HG03175 (cell line): ENCODE measurements at regions not wholly inside any gene's neighbourhood (a gene's known extent, or its start where the extent isn't known, plus 50 kb on each side); places are given as distances from the start of the nearest gene placed in this dataset.

Experiments used
- ATAC-seq: cut with Tn5 transposase; IDR thresholded peaks from one replicate; pipeline ENCODE4 v1.9.1; 2021; ENCODE audit warnings: mild to moderate bottlenecking, moderate library complexity; ENCODE audit not compliant: unreplicated experiment

DNA sequence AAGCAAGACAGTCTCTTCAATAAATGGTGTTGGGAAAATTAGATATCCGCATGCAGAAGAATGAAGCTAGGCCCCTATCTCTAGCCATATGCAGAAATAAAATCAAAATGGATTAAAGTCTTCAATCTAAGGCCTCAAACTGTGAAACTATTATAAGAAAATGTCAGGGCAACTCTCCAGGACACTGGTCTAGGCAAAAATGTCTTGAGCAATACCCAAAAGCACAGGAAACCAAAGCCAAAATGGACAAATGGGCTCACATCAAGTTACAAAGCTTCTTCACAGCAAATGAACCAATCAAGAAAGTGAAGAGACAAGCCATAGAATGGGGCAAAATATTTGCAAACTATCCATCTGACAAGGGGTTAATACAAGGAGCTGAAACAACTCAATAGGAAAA lies 338.8 kb downstream of the NNT start:
- no peak for ATAC-seq

DNA sequence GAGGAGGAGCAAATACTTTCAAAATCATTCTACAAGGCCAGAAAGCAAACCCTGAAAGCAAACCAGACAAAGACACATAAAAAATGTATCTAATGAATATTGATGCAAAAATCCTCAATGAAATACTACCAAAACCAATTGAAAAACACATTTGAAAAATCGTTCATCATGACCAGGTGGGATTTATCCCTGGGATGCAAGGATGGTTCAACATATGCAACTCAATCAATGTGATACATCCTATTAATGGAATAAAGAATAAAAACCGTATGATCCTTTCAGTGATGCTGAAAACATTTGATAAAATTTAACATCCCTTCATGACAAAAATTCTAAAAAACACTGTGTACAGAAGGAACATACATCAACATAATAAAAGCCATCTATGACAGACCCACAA lies 337.6 kb downstream of the NNT start:
- ATAC-seq = no peak

DNA sequence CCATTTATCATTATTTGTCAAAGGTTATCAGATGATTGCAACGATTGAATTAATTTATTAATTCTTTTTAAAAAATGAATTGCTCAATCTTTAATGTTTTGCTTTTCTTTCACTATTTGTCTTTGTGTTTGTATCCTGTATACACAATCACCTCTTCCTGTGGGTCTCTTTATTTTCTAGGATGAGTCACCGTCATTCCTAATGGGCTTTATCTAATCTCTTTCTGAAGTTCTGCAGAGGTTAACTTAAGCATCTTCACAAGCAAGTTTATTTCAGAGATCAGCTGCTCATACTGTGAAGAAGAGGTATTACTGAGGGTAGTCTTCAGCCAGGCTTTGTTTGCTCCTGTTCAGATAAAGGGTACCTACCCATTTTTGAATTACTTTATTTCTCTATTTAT lies 323.9 kb downstream of the NNT start:
- ATAC-seq = no peak

DNA sequence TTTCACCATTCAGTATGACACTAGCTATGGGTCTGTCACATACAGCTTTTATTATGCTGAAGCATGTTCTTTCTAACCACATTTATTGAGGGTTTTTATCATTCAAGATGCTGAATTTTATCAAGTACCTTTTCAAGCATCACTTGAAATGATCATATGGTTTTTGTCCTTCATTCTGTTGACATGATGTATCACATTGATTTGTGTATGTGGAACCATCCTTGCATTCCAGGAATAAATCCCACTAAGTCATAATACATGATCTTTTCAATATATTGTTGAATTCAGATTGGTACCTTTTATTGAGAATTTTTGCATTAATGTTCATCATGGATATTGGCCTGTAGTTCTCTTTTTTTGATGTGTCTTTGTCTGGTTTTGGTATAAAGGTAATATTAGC lies 317.4 kb downstream of the NNT start:
- no peak for ATAC-seq

DNA sequence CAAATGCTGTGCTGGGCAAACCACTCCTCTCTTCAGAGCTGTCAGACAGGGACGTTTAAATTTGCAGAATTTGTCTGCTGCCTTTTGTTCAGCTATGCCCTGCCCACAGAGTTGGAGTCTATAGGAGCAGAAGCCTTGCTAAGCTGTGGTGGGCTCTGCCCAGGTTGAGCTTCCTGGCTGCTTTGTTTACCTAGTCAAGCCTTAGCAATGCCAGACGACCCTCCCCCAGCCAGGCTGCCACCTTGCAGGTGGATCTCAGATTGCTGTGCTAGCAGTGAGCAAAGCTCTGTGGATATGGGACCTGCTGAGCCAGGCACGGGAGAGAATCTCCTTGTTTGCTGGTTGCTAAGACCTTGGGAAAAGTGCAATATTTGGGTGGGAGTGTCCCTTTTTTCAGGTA lies 314.9 kb downstream of the NNT start:
- no peak for ATAC-seq

DNA sequence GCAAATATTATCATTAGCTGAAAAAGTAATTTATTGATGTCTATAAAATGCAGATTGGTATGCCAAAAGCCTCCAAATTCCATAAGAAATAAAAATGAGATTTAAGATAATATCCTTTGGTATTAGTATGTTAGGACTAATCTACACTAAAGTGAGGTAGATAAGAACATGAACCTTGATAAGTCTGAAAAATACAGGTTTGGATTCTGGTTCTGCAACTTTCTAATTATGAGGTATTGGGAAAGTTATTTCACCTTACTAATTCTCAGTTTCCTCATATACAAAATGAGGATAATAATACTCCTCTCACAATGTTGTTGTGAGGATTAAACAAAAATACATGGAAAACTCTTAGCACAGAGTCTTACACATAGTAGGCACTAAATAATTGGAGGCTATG lies 300.1 kb downstream of the NNT start:
- ATAC-seq = no peak

DNA sequence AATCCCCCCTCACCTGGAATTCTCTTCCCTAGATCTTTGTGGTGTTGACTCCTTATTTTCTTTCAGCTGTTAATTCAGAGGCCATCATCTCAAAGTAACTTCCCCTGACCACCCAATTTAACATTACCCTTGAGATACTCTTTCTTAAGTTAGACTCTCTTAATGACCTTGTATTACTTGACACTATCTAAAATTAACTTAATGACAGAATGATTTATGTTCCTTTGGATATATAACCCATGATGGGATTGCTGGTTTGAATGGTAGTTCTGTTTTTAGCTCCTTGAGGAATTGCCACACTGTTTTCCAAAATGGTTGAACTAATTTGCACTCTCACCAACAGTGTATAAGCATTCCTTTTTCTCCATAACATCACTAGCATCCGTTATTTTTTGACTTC lies 298.0 kb downstream of the NNT start:
- no peak for ATAC-seq

DNA sequence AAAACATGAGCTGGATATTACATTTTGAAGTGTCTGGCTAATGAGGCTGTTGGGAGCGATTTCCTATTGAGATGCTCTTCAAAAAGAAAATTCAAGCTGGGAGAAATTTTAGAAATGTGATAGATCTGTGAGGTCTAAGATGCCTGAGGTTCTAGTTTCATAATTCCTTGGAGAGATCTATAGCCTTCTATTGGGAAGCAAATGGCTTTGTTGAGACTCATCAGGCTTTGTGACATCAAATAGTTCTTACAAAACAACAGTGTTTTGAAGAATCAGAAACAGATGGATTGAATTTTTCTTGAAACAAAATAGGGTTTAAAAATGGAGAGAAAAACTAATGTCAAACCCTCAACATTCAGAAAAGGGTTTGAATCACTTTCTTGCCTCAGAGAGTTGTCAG lies 292.9 kb downstream of the NNT start:
- ATAC-seq = no peak

DNA sequence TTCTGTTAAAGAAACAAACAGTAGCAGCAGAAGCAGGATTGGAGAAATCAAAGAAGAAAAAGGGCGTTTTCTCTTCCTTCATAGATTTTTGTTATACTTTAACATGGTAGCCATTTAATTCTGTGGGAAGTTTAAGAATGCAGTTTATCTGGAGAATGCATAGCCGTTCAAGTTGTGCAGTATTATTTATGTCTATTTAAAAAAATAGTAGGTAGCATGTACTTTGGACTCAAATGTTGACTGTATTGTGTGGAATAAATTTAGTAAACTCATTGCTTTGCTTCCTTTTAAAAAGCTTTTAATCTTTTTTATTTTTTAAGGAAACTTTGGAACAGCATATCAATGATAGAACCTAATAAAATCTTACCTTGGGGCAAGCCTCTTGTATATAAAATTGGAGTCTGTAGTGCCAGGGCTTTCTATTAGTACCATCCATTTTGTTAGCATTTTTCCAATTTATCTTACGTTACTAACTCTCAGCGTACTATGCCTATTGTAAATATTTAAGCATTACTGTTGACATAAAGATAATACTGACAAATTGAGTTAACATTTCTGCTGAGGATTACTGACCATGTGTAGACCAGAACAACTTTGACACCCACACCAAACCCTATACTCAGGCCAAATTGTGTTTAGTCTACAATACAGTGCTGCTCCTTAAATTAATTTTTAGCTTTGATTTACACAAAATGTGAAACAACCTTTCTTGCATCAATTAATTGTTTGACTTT lies 291.1 kb downstream of the NNT start:
- no peak for ATAC-seq

DNA sequence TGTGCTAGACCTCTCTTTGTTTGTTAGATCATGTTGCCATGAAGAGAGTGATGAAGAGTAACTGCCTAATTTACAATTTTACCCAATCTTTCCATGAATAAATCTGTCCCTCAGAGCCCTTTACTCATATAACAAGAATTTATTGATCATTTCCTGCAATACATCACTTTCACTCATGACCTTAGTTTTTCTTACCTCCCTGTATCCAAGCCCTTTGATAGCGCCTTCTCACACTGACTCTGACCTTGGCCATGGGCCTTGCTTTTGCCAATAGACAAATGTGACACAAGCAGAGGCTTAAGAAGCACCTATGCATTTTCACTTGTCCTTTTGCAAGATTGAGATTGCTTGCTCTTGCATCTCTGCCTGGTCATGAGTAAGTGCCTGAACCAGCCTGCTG lies 288.1 kb downstream of the NNT start:
- ATAC-seq = no peak

DNA sequence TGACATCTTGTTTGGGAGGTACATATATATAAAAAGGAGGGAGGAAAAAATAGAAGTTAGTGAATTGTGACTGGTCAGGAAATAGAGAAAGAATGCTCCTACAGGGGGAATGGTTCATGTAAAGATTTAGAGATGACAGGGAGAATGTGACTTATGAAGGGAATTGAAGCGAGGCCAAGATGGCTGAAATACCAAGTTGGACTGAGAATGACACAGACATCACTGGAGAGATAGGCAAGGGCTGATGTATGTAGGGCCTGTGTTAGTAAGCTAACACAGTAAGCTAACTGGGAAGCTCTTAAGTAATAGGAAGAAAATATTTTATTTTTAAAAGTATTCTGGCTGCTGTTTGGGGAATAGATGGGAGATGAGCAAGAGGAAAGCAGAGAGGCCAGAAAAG lies 286.3 kb downstream of the NNT start:
- ATAC-seq = no peak

DNA sequence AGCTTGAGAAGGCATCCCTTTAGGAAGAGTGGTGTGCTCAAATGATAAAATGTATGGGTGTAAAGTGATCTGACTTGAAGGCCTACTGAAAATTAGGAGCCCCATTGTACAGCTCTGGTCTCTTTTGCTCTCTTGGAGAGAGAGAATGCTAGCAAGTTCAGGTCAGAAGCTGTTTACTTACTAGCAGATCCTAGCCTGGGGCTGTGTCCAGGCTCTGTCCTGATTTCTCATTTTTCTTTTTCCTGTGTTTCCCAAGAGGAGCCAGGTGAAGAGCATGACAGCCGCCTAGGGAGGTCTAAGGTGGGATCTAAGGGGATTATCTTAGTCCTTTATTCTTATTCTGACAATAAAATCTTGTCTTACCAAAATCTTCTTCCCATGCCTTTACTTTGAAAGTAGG lies 272.8 kb downstream of the NNT start:
- no peak for ATAC-seq

DNA sequence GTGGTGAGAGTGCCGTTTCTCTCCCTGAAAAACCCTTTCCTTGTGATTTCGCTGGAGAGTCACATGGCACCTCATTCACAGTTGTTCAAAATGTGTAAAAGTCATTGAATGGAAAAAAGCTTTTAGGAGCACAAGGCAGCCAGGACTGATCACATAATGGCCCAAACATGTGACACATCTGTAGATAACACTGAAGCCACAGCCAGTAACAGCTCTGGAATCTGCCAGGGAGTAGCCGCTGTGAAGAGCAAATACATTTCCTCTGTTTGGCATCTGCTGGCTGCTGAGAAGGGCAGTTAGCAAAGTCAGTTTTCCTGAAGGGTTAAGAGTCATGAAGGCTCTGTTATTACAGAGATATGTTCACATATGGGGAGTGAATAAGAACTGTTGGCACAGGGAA lies 271.8 kb downstream of the NNT start:
- no peak for ATAC-seq

DNA sequence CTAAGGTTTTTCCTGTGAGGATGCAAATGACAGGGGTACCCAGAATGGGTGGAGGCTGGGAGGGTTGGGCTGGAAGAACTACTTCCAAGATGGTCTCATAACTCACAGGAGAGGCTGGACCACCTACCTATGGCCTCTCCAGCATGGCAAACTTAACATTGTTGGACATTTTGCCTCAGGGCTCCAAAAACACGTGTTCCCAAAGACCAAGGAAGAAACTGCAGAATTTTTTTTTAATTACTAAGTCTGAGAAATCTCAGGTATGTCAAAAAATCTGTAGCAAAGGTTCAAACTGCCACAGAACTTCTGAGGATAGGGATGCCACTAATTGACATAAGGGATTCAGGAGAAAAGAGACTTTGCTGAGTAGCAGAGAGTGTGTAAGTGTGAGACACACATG lies 270.8 kb downstream of the NNT start:
- no peak for ATAC-seq

DNA sequence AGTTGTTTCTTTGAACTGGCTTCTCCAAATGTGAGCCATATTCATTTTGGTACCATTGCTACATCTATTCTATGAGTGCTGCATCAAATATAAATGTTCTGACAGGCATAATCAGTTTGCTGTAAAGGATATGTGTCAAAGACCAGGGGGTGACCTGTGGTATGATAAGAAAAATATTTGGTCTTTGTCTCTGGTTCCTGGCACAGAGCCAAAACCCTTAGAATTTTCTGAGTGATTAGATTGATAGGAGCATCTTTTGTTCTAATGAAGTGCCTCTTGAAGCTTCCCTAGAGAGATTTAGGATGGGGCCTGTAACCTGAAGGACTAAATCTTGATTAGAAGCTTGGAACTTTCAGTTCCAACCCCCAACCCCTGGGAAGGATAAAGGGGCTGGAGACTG lies 256.3 kb downstream of the NNT start:
- ATAC-seq = no peak

DNA sequence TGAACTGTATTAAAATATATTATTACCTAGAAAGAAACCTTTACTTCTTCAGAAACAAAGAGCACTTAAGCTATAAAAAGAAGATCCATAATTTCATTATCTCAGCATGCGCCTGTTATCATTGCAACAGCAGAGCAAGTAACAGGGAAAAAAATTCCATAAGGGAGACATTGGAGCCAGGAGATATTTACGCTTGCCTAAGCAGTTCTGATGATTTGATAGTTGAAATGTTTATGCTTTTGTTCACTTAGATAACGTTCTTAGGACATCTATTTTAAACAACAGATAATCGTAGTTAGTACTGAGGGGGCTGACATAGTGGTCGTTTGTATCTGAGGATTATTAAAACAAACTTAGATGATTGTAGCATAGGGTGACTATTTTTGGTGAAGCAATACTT lies 252.5 kb downstream of the NNT start:
- ATAC-seq = no peak

DNA sequence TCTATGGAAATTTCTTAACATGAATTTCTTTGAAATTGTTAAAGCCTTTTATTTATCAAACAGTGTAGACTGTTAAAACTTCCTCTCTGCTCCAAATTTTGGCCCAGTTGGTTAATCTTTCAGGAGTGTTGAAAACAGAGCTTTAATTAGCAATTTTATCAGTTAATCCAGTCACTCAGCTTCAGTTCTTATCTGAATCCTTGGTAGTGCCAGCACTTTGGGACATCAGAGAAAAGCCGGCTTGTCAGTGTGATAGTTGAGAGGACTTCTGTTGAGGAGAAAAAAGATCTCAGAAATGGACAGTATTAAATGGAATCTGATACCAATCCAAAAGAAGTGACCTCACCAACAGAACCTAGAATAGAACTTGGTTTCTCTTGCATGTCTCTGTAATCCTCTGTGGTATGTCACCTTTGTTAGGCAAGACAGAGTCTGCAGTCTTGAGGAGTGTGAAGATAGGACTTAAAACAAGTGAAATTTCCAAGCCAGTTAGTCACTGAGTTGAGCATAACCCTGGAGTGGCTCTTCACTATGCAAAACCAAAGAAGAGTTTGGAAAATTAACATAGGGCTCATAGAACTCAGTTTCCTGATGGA lies 251.8 kb downstream of the NNT start:
- ATAC-seq = no peak

DNA sequence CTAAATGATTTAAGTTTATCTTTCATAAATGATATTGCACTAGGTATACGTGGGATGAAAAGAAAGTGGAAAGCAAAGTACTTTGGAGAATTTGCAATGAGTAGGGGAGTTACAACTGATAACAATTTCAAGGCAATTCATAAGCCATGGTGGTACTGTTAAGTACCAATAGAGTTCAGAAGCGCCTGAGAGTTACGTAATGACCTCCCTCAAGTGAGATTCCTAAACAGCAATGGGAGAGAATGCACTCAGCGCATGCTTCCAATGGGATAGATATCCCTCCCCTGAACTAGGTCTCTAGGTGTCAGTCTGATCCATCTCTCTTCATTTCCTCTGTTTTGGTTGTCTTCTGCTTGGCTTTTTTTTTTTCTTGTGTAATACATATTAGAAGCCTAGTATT lies 249.3 kb downstream of the NNT start:
- ATAC-seq = no peak

DNA sequence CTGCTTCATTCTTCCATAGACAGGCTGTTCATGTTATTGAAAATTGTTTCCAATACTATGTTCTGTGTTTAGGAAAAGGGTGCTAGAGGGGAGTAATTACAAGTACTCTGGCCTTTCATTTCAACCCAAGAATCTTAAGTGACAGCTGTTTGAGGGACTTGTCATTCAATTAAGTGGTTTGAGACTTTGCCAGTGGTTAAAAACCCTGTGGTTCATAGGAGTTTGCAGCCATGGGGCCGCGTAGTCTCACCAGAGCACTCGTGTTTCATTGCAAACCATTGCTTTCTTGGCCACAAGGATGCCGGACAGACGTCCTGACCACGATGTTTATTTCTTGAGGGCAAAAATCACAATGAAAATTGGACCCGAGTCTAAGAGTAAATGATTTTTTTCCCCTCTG lies 248.8 kb downstream of the NNT start:
- ATAC-seq = no peak

DNA sequence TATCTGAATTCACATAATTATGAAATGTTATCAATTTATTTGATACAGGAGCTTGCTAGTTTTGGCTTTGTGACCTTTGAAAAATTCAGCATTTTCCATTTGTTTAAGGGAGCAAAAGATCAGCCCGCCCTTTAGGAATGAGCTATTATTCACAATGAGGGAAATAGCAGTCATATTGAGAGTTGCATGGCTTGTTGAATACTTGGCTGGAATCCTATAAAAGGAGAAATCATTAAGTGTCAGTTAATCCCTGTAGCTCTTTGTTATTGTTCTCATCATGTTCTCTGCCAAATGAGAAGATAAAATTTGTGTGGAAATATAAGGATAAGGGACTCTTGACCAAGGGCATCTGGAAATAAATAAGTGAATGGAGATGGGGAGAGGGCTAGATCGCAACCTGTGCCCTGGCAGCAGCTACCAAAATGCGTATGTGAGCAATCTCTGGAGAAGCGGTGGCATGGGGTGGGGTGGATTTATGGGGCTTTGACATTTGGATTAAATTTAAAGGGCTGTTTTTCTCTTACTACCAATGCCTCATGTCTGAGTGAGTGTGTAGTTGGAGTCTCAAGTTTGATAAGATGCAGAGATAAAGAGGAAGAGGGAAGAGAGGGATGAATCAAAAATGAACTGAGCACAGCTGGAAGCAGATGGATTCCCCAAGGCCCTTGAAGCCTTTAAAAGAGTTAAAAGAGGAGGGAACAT lies 237.6 kb downstream of the NNT start:
- ATAC-seq = no peak

DNA sequence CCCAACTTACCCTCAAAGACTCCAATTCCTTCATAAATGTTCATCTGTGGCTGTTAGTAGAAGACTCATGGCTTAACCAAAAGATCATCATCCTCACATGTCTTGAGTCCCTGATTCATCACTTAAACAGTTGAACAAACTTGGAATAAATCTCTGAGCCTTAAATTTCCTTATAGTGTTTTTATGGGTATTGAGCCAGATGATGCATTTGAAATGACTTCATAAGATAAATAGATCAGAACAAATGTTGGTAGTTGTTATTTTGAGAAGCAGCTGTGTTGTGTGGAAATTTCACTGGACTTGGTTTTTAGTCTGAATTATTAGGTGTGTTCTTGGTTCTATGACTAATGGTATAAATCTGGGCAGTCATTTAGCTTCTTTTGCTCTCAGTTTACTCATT lies 236.2 kb downstream of the NNT start:
- no peak for ATAC-seq

DNA sequence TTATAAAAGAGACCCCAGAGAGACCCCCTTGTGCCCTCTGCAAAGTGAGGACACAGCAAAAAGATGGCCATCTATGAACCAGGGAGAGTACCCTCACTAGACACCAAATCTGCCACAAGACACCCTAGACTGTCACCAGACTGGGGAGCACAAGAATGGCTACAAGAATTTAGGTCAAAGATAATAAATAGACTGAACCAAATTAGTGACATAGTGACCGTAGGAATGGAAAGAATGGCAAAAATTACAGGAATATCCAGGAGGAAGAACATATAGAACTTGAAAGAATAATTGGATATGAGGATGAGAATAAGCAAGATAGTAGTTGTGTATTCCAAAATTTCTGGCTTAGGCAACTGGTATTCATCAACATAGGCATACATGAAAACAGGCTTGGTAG lies 235.0 kb downstream of the NNT start:
- no peak for ATAC-seq

DNA sequence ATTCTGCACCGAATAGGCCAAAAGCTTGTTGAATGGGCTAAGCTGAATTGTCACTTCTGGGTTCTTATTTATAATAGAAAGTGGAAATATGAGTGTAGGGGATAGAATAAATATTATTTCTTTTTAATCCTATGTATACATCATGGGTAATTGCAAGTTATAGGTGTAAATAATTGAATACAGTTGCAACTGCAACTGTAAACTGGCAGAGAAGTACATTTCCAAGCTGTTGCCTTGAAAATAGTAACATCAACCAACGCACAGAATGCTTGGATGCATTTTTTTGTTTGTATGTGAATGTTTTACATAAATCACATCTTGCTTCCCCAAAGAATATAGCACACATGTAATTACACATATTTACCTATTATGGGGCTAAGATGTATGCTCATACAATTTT lies 234.1 kb downstream of the NNT start:
- ATAC-seq = no peak
